NOMO-1 (cell line): ENCODE measurements at regions not wholly inside any gene's neighbourhood (a gene's known extent, or its start where the extent isn't known, plus 50 kb on each side); places are given as distances from the start of the nearest gene placed in this dataset.

ENCODE experiments used
- DNase-seq, 2 experiments: peaks; one replicate each; lab custom pipeline; 2025; ENCODE audit not compliant: unreplicated experiment in 2 of 2; lab: John Stamatoyannopoulos, UW

GRCh38 chr12:127245437-127245836 is 1021.5 kb upstream of the TMEM132C start:
- no peak for DNase-seq

DNA sequence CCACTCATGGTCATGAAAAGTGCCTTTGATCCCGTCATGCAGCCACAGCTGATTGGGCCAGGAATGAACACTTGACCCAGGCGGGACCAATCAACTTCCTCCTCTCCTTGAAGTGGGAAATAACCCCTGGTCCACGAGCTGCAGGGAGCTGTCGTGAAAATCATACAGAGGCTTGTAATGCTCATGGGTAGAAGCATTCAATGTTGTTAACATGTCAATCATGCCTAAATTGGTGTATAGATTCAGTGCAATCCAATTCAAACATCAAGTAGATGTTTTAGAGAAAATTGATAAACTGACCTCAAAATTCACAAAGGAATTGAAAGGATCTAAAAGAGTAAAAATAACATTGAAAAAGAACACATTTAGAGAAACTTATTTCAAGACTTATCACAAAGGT is 1019.0 kb upstream of the TMEM132C start:
- no peak for DNase-seq

- DNase-seq = no peak
These were observed 1017.5 kb upstream of the TMEM132C start for GRCh38 chr12:127249428-127249827.

- no peak for DNase-seq
These were observed 1013.1 kb upstream of the TMEM132C start for GRCh38 chr12:127253797-127254327.

DNA sequence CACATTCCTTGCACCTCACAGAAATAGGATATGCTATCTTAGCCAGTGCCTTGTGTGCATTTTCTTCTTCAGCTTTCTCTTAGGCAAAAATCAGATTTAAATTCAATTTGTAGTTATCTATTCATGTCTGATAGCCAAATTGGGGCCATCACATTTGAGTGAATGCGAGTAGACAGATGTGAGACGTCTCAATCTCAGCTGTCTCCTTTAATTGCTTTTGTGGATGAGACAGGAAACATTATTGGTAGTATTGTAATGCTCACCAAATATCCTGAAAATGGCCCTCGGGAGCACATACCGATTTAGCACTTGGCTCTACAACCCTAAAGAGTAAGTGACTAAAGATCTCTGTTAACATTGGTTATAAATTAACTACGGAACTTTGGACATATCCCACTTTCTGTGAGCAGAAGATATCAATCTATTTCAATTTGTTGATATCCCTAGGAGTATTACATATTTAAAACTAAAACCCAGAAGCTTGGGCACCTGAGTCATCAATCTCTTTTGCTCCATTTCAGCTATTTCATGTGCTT is 1012.5 kb upstream of the TMEM132C start:
- DNase-seq = no peak

DNA sequence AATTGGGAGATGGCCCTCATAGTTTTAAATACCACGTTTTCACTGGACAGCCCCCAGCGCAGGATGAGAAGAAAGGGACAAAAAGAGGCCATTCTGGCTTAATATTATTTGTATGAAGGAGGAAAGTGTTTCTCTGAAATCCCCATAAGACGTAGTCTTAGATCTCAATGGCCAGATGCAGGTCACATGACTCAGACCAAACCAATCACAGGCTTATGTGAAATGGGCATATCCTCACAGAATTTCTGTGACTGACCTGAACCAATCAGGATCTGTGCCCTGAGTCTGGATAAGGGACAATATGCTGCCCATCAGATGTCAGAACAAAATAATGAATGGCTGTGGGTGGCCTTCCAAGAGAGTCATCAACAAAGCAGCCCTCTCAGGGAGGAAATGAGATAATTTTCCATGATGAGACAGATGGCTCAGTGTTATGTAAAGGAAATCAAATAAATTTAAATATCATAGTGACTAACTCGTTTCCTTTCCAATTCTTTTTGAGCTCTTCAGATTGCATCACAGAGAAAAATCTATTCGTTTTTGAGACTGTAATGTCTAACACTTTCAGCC is 1009.5 kb upstream of the TMEM132C start:
- no peak for DNase-seq

DNA sequence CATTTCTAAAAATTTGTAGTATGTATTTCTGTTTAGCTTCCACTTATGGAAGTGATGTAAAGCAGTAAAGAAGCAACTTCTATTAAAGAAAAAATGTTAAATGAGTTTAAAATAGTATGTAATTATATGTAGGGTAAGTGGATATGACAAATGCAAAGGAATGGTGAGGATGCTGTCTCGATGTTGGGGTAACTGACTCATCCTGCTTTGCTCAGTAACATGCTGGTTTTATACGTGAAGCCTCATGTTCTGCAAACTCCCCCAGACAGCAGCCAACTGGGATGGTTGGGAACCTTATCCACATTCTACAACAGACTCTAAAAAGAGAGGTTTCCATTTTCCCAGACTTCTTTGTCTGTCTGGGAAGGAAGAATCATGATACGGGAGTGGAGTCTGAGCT is 1006.4 kb upstream of the TMEM132C start:
- DNase-seq = no peak

GRCh38 chr12:127260999-127261398 is 1006.0 kb upstream of the TMEM132C start:
- no peak for DNase-seq

- DNase-seq = no peak
These were observed 1004.4 kb upstream of the TMEM132C start for GRCh38 chr12:127262615-127263014.

GRCh38 chr12:127263621-127264020 is 1003.3 kb upstream of the TMEM132C start:
- no peak for DNase-seq

DNA sequence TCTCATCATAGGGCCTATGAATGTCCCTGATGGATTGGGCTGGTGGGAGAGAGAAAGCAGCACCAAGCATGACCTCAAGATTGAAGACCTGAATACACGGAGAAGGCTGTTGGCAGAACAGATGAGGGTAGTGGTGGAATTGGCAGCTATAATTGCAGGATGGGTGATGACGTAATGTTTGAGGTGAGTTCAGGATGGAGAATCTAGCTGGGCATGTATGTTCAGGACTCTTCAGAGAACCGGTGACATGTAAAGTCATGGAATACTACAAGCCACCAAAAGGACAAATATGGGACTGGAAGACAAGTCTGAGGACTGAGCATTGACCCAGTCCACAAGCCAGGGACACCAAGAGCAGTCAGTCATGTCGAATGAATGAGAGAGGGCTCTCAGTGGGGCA is 999.8 kb upstream of the TMEM132C start:
- DNase-seq = no peak

- no peak for DNase-seq
These were observed 998.8 kb upstream of the TMEM132C start for GRCh38 chr12:127268213-127268612.

- no peak for DNase-seq
These were observed 998.1 kb upstream of the TMEM132C start for GRCh38 chr12:127268706-127269425.

- peak in 1 of 2 experiments; percentile 4 for DNase-seq
These were observed 996.8 kb upstream of the TMEM132C start for GRCh38 chr12:127270193-127270592.

GRCh38 chr12:127271776-127272175 is 995.2 kb upstream of the TMEM132C start:
- no peak for DNase-seq

- no peak for DNase-seq
These were observed 994.1 kb upstream of the TMEM132C start for GRCh38 chr12:127272864-127273263.

DNA sequence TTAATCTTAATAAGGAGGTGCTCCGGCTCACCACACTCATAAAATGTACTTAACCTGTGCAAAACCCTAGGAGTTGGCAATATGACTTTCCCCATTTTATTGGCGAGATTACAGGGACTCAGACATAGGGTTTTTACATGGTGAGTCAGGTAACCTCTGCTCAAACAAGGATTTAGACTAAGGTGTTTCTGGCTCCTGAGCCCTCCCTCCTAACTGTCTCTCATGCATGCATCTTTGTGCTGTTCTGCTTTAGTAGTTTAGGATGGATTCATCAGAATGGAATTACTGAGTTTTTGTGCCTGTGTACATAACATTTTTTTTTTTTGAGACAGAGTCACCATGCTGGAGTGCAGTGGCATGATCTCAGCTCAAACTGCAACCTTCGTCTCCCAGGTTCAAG is 993.3 kb upstream of the TMEM132C start:
- DNase-seq = no peak

DNA sequence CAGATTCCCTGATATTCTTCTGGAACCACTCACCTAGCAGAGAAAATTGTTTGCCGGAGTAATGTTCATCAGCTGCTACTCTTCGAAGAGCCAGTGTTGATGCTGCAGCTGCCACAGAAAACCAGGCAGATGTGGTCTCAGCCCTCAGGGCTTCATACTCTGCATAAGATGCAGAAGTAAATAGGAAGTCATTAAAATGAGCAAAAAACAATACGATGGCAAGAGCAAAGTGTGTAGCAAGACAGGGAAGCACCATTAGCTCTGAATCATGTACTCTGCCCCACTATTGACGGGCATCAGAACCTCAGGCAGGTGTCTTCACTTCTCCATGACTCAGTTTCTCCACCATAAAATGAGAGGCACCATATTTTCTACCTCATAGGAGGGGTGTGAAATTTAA is 991.6 kb upstream of the TMEM132C start:
- no peak for DNase-seq

- DNase-seq = no peak
These were observed 989.1 kb upstream of the TMEM132C start for GRCh38 chr12:127277882-127278281.

DNA sequence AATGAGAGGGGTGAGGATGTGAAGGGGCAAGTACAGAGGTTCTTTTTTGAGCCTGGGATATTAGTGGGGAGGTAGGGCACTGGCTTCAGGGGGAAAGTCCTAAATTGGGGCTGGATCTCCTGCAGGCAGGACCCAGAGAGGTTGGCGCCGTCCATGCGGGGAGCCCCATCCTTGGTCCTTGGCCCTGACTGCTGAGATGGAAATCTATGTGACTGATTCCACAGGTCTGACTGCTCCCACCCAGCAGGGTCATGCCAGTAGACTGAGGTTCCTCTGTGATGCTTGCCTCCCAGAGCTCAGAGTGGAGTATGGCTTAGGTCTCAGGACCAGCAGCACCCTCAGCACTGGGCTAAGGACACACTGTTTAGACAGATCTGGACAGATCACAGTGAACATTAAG is 988.6 kb upstream of the TMEM132C start:
- DNase-seq = no peak

DNA sequence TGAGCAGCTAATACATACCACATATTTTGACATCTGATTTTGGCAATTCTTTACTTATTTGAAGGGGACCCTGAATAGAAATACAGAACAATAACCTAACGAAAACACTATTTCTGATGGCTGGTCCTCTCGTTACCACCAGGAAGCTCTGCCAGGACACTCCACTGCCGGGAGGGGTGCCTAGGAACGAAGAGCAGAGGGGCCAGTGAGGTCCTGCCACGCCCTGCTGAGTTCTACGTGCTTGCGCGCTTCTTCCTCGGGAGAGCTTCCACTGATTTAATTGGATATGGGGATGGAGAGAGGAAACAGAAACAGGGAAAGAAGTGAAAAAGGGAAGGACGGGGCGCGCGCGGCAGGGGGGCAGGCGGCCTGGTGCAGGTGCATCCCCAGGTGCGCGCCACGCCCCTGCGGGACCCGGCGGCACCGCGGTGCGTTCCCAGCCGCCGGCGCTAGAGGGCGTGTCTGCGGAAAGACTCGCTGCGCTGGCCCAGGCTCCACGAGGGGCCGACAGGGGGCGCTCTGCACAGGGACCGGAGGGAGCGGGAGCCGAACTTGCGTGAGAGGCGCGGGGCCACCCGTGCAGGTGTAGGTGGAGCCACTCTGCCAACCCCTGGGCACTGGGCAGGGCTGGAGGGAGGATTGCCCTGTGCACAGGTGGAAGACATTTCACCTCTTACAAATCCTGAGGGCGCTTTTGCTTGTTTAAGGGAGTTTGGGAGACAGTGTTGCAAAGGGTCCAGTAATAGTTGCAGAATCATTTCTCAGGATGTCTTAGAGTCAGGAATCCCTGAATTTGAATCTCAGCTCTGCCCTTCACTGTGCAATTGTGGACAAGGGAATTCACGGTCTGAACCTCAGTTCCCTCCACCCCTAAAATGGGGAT is 986.3 kb upstream of the TMEM132C start:
- DNase-seq = no peak
